ENCODE measurements at regions not wholly inside any gene's neighbourhood (a gene's known extent, or its start where the extent isn't known, plus 50 kb on each side); places are given as distances from the start of the nearest gene placed in this dataset.

- no peak overlapping the region for H3K4me2 ChIP-seq (ENCODE audit: low read length)
- H3K9ac ChIP-seq (ENCODE audit: low read length) = no peak overlapping the region
- no peaks in the 10 kb centered on the region for H4K20me1 ChIP-seq (ENCODE audit: insufficient read depth, low read length)
- TF ChIP-seq CTCF (IDR thresholded peaks at IDR 0.05; ENCODE audit: low read length) (no peak), EZH2 (IDR thresholded peaks at IDR 0.05; ENCODE audit: borderline replicate concordance, low read length) (no peak)
- H3K36me3 ChIP-seq (ENCODE audit: insufficient read depth, low read length) = no peaks in the 10 kb centered on the region
- H3K9me2 ChIP-seq (ENCODE audit: low read depth, low read length) = no peaks in the 10 kb centered on the region
- no peaks in the 10 kb centered on the region for H3K4me1 ChIP-seq (ENCODE audit: insufficient read depth, low read length, severe bottlenecking)
- no peaks in the 10 kb centered on the region for H3F3A ChIP-seq (ENCODE audit: insufficient read depth, low read length)
- no peaks in the 10 kb centered on the region for H3K27me3 ChIP-seq (ENCODE audit: insufficient read depth, low read length)
- no peaks in the 10 kb centered on the region for H3K79me2 ChIP-seq (ENCODE audit: insufficient read depth, low read length)
- no peak overlapping the region for H3K4me3 ChIP-seq (ENCODE audit: low read depth, low read length, poor library complexity, severe bottlenecking)
- no peak overlapping the region for H3K27ac ChIP-seq (ENCODE audit: low read depth, low read length, poor library complexity, severe bottlenecking)
- H3K9me3 ChIP-seq (ENCODE audit: low read length) = no peaks in the 10 kb centered on the region
- no peak overlapping the region for H2AFZ ChIP-seq (ENCODE audit: low read length)
These were observed 1235.3 kb upstream of the ADGRL2 start for GRCh38 chr1:80565406-80565805.

GRCh38 chr1:80542231-80542630 is 1258.5 kb upstream of the ADGRL2 start:
- no peaks in the 10 kb centered on the region for H4K20me1 ChIP-seq (ENCODE audit: insufficient read depth, low read length)
- no peaks in the 10 kb centered on the region for H3K27me3 ChIP-seq (ENCODE audit: insufficient read depth, low read length)
- TF ChIP-seq EZH2 (IDR thresholded peaks at IDR 0.05; ENCODE audit: borderline replicate concordance, low read length) (no peak), CTCF (IDR thresholded peaks at IDR 0.05; ENCODE audit: low read length) (no peak)
- no peaks in the 10 kb centered on the region for H3K79me2 ChIP-seq (ENCODE audit: insufficient read depth, low read length)
- no peaks in the 10 kb centered on the region for H3K4me1 ChIP-seq (ENCODE audit: insufficient read depth, low read length, severe bottlenecking)
- no peak overlapping the region for H3K9ac ChIP-seq (ENCODE audit: low read length)
- H3K4me2 ChIP-seq (ENCODE audit: low read length) = no peak overlapping the region
- no peak overlapping the region for H3K27ac ChIP-seq (ENCODE audit: low read depth, low read length, poor library complexity, severe bottlenecking)
- H2AFZ ChIP-seq (ENCODE audit: low read length) = no peak overlapping the region
- H3K9me3 ChIP-seq (ENCODE audit: low read length) = no peaks in the 10 kb centered on the region
- no peak overlapping the region for H3K4me3 ChIP-seq (ENCODE audit: low read depth, low read length, poor library complexity, severe bottlenecking)
- H3F3A ChIP-seq (ENCODE audit: insufficient read depth, low read length) = no peaks in the 10 kb centered on the region
- no peaks in the 10 kb centered on the region for H3K9me2 ChIP-seq (ENCODE audit: low read depth, low read length)
- no peaks in the 10 kb centered on the region for H3K36me3 ChIP-seq (ENCODE audit: insufficient read depth, low read length)

- H2AFZ ChIP-seq (ENCODE audit: low read length) = no peak overlapping the region
- no peak overlapping the region for H3K9ac ChIP-seq (ENCODE audit: low read length)
- H3K4me3 ChIP-seq (ENCODE audit: low read depth, low read length, poor library complexity, severe bottlenecking) = no peak overlapping the region
- H3K4me1 ChIP-seq (ENCODE audit: insufficient read depth, low read length, severe bottlenecking) = no peaks in the 10 kb centered on the region
- no peaks in the 10 kb centered on the region for H3F3A ChIP-seq (ENCODE audit: insufficient read depth, low read length)
- no peaks in the 10 kb centered on the region for H3K9me3 ChIP-seq (ENCODE audit: low read length)
- no peak overlapping the region for H3K4me2 ChIP-seq (ENCODE audit: low read length)
- no peaks in the 10 kb centered on the region for H4K20me1 ChIP-seq (ENCODE audit: insufficient read depth, low read length)
- no peaks in the 10 kb centered on the region for H3K36me3 ChIP-seq (ENCODE audit: insufficient read depth, low read length)
- H3K27me3 ChIP-seq (ENCODE audit: insufficient read depth, low read length) = no peaks in the 10 kb centered on the region
- no peaks in the 10 kb centered on the region for H3K79me2 ChIP-seq (ENCODE audit: insufficient read depth, low read length)
- TF ChIP-seq EZH2 (IDR thresholded peaks at IDR 0.05; ENCODE audit: borderline replicate concordance, low read length) (no peak), CTCF (IDR thresholded peaks at IDR 0.05; ENCODE audit: low read length) (no peak)
- H3K27ac ChIP-seq (ENCODE audit: low read depth, low read length, poor library complexity, severe bottlenecking) = no peak overlapping the region
- no peaks in the 10 kb centered on the region for H3K9me2 ChIP-seq (ENCODE audit: low read depth, low read length)
These were observed 1260.1 kb upstream of the ADGRL2 start for GRCh38 chr1:80540596-80540995.
